HG03571 (cell line): ENCODE measurements at regions not wholly inside any gene's neighbourhood (a gene's known extent, or its start where the extent isn't known, plus 50 kb on each side); places are given as distances from the start of the nearest gene placed in this dataset.

Source experiments
- ATAC-seq: cut with Tn5 transposase; IDR thresholded peaks from one replicate; pipeline ENCODE4 v1.9.1; 2021; ENCODE audit not compliant: unreplicated experiment

DNA sequence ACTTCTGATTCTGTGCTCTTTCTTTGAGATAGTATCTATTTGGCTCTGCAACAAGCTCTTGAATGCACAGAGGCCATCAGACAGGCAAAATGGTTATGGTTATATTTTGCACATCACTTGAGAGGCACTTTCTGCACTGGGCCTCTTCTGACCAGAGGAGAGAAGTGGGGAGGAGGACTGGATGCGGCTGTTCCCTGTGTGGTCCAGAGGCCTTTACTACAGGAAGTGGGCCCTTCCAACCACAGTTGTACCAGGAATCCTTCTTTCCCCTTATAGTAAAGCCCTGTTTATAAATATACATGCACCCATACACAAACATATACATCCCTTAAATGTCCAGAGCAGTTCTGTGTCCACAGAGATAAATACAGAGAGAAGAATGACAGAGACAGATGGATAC is 182.7 kb upstream of the HHIP start:
- ATAC-seq, result no peak

DNA sequence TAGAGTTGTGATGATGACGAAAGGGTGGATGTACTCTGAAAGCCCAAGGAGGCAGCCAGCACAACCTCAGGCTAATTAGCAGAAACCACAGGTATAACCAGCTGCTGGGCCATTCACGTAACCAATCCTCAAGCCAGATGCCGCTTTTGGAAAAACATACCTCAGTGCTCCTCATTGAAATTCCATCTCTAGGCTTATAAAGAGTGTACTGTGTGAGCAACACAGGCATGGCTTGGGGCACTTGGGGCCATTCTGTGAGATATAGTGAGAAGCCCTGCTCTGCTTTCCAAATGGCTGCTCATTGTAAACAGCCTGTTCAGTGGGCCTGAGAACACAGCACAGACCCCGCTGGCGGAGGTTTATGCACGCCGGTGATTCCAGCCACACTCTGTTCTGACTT is 182.1 kb upstream of the HHIP start:
- no peak for ATAC-seq

DNA sequence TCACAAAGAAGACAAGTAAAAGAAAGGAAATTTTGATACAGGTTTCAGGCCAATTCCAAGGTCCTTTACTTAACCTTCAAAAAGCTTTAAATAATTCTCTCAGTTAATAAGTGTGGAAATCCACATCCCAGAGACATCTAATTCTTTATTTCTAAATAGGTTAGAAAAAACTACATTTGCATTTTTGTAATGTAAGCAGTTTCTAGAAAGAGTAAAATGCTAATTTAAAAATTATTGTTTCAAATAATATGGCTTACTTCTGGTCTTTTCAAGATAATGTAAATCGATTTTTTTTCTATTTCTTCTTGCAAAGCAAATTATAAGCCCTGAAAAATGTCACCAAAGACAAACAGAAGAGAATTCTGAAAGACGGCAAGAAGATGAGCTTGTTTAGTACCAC is 180.4 kb upstream of the HHIP start:
- ATAC-seq, result no peak

DNA sequence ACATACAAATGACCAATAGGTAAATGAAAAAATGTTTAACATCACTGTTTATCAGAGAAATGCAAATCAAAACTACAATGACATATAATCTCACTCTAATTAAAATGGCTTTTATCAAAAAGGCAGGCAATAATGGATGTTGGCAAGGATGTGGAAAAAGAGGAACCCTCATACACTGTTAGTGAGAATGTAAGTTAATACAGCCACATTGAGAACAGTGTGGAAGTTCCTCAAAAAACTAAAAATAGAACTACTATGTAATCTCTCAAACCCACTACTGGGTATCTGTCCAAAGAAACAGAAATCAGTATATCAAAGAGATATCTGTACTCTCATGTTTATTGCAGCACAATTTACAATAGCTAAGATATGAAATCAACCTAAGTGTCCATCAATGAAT is 165.9 kb upstream of the HHIP start:
- ATAC-seq, result no peak

DNA sequence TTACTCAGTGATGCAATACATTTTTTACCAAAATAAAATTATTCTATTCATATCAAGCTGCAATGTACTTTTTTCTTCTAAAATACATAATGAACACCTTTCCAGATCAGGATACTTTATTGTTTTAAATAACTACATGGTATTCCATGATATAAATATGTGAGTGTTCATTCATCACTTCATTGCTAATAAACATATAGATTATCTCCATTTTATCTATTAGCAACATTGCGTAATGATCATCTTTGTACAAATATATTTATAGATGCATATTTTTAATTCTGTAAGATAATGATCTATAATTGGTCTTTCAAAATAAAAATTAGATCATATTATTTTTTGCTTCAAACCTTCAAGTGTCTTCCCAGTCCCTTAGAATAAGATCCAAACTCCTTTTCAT is 156.1 kb upstream of the HHIP start:
- ATAC-seq, result no peak

DNA sequence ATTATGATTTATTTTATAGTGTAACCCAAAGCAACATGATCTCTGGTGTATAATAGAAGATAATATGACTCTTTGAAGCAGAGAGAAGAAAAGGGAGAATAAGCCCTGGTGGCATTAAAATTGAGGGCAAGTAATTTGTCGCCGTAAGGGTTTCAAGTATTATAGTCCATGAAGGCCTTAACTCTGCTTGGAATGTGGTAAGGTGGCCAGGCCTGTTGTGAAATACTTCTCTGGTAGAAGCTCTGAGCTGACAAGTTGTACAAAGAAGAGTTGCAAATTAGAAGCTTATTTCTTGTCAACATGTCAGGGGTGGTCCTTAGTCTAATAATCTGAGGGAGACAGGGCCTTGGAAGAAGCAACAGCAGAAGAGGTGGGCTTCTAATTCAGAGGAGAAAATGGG is 151.7 kb upstream of the HHIP start:
- no peak for ATAC-seq

DNA sequence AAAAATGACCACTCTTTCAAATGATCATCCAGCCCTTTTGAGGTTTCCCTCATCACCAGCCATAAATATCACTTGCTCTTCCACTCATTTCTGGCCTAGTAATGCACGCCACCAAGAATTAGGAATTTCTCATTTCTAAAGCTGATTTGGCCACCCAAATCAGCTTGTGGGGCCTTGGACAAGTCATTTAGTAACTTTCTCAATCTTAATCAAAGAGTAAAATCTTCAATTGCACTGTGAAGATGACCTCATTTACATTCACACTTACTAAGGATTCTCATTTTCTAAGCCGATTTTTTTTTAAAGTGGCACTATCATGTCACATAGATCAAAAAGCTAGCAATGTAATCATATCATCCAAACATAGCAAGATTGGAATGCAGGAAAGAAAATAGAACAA is 150.0 kb upstream of the HHIP start:
- ATAC-seq, result no peak

DNA sequence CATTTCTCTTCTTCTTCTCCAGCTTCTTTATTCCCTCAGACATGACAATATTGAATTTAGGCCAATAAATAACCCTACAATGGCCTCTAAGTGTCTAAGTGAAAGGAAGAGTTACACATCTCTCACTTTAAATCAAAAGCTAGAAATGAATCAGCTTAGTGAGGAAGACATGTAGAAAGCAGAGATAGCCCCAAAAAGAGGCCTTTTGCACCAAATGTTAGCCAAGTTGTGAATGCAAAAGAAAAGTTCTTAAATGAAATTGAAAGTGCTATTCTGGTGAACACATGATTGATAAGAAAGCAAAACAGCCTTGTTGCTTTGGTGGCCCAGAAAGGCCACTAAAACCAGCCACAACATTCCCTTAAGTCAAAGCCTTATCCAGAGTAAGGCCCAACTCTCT is 146.2 kb upstream of the HHIP start:
- ATAC-seq, result no peak

DNA sequence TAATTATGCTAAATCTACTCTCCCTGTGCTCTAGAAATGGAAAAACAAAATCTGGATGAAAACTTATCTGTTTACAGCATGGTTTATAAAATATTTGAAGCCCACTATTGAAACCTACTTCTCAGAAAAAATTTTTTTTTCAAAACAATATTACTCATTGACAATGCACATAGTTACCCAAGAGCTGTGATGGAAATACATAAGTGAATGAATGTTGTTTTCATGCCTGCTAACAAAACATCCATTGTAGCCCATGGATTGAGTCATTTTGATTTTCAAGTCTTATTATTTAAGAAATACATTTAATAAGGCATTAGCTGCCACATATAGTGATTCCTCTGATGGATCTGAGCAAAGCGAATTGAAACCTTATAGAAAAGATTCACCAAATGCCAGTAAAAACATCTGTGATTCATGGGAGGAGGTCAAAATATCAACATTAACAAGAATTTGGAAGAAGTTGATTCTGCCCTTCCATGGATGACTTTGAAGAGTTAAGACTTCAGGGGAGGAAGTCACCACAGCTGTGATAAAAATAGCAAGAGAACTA is 144.7 kb upstream of the HHIP start:
- ATAC-seq, result no peak

DNA sequence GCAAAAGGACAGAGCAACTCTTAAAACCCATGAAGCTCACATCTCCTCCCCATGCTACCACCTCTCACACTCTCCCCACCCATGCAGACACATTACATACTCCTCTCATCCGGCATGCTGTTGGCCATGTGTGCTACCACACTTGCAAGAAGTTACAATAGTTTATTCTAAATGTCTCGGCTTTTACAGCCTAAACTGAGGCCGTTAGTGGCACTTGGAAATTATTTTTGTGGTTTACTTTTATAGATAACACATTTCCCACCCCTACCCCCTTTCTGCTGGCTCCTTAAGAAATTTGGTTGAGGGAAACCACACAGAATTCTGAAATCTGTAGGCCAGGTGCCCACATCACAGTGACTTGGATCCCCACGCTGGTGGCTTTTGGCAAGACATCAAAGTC is 141.1 kb upstream of the HHIP start:
- no peak for ATAC-seq

DNA sequence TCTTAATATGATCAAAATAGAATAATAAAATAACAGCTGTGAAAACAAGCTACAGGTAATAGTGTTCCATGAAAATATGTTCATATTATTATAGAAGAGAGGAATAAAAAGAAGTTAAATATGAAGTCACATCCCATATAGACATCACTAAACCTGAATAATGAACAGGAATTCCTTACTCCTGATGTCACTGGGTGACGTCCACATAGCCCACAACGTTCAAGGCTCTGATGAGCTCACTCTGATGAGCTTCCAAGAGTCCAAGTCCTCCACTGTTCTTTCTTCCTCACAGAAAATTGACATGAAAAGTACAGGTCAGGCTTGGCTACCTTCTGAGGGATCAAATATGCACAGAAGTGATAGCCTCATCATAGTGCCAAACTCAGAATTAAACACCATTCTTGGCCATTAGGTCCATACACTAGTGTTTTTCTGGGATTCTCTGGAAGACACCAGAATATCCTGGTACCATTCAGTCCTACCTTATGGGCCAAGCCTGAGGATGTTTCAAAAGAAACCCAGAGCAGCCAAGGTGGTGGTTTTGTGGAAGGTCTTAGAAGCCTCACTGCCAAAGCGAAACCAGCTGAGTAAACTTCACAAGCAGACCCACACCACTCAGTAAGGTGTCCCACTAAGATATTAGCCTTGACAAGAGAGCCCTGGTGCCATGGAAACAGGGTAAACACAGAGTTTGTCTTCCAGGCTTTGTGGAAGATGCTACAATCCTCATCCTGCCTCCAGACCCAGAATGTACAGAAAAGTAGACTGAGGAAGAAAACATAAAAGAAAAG is 138.4 kb upstream of the HHIP start:
- ATAC-seq, result no peak

DNA sequence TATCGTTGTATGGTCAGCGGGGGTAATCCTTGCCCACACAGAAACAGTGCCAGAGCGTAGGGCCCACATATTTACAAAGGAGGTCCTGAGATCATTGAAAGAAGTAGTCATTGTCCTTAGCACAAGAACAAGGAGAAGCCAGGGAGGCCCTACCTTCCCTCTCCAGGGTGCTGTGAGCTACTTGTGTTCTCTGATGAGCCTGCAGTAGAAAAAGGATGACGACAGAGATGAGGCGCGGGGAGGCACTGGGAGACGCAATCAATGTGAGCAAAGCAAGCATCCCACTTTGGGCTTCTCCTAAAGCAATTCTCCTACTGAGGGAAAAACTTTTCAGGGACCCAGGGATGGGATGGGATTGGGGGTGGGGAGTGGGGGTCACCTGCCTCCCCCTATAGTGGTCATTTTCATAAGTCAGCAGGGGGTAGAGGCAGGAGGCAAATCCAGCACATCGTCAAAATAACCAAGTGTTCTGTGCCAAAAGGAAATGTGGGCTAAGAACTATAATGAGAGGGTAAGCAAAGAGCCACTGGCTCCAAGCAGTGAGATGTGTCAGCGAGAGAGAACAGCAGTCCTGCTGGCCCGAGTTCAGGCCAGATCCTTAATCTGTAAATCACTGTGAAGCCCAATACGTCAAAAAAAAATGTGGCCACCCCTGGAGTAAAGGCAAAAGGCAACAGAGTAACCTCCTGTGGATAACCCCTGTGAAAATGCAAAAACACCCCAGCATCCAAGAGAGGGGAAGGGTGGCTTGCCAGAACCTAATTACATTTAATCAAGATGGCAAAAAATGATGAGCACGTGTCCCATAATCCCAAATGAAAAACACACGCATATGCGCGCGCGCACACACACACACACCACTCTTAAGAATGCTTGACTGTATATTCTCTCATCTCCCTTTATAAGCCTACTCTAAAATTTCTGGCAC is 136.6 kb upstream of the HHIP start:
- ATAC-seq, result no peak

DNA sequence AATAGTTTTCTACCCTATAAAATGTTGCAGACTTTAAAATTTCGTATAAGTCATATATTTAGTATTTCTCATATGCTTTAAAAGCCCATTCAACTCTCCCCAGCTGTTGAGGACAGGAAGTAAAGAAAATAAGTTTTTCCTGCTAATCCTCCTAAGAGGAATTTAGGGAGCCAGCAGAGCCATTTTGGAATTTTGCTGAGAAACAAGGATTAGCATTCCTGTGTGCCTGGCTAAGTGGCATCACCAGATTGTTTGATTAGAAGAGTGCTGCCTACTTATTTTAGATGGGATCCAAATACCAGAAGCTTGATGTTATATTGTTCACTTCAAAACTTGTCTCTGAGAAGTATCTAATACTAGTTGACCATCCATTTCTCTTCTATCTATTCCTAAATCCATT is 131.2 kb upstream of the HHIP start:
- no peak for ATAC-seq

DNA sequence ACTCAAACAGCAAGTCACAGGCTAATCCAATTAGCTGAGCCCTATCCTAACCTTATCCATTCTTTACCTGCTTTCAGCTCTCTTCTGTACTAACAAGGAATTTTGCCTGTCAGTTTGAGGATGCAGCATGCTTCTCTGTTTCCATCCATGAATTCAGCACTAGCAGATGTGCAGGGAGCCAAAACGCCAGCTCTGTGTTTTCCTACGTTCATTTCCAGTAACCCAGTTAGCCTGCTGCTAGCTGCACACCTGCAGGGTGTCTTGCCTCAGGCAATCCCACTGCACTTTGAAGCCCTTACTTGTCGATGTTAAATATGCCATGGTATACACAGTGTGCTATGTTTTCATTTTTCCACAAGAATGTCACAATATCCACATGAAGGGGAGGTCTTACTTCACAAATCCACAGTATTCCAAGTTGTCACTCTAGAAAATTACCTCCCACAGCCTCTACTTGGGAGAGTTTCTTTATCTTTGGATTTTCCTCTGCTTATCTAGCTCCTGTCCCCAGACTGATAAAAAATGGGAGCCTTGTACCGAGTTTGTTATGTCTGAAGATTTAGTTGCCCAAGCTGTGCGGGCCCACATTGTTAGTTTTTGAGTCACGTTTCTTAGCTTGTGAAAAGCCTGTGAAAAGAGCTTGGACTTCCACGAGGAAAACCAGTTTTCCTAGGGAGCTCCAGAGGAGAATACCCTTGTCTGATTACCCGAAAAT is 127.6 kb upstream of the HHIP start:
- ATAC-seq, result no peak

DNA sequence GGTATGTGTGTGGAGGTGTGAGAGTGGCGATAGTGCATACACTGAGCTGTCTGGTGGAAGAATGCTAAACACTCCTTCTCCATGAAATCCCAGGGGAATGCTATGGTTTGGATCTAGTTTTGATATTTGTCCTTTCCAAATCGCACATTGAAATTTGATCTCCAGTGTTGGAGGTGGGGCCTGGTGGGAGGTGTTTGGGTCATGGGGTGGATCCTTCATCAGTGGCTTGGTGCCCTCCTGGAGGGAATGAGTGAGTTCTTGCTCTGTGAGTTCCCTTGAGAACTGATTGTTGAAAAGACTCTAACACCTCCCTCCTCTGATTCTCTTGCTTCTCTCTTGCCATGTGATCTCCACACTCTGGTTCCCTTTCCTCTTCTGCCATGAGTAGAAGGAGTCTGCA is 114.1 kb upstream of the HHIP start:
- ATAC-seq, result no peak

DNA sequence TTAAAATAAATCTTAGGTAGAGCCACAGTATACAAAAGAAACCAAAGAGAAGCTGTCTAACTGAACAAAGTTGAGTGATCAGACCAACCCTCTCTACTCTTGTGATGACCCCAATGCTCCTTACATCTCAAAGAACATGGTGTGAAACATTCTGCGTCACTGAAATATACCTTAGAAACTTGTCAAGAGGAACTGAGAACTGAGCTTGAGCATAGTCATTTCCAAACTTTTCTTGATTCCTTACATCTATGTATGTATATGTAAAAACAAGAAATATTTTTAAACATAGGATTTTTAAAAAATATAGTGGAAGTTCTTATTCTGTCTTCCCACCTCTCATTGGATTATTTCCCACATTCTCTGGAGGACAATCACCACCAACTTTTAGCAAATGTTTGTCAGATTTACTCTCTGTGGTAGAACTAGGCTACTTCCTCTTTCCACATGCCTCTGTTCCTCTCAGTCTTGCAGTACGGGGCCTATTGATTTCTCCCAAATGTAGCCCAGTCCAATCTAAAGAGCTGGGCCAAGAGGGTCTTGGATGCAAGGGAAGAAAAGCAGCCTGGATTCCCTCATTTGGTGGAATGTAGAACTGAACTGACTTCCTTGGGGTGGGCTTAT is 98.2 kb upstream of the HHIP start:
- peak; percentile 99 for ATAC-seq

DNA sequence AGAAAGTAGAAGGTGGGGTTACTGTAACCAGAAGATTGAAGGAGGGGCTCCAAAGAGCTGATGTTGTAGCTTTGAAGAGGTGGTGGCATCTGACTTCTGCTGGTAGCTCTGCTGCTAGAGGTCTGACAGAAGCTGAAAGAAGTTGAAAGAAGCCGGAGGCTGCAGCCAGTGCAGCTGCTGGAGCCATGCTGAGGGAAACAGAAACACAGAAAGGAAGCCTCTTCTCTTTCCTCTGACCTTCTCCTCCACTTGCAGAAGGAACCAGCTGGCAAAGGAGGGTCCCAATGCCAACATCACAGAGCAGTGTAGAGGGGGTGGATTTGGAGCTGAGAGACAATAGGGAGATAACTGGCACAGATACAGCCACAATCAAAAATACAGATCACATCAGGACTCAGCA is 89.3 kb upstream of the HHIP start:
- ATAC-seq, result no peak

DNA sequence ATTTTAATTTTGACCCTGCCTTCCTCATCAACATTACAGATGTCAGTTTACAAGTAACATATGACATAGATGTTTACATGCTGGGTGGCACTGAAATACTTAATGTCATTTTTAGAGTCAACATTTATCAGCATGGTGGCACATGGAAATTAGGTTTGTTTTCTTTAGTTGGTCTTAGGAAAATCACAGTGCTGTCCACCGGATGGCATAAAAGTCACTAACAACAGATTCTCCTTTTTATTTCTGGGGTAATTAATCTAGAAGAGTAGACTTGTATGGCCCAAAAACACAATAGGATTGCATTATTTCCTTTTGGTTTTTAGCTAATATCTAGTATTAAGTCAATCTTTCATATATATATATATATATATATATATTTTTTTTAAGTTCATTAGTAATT is 88.6 kb upstream of the HHIP start:
- no peak for ATAC-seq

DNA sequence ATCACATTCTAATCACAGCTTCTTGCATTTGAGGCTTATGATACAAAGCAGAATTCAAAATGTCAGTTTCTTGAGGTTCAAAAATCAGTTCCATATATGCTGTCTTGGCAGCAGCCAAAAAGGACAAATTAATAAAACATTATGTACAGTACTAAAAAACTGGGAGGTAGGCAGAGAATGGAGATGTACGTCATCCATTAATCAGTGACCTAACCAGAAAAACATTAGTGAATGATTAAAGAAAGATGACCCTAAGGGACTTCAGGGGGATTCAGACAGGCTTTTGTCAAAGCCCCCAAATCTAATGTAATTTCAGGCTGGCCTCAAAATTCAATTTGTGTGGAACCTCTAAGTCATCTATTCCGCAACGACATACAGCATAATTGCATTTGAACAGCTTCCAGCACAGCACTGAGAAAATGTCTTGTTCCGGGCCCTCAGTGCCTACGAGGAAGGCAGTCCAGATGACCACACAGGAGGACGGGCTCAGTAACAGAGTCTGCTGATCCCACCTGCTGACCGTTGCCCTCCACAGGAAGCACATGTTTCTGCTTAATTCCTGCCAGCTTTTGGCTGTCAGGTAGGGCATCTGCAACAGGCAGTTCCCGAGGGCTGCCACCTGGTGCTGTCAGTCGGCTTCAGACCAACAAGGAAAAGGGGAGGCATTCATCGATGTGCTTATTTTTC is 83.8 kb upstream of the HHIP start:
- no peak for ATAC-seq

DNA sequence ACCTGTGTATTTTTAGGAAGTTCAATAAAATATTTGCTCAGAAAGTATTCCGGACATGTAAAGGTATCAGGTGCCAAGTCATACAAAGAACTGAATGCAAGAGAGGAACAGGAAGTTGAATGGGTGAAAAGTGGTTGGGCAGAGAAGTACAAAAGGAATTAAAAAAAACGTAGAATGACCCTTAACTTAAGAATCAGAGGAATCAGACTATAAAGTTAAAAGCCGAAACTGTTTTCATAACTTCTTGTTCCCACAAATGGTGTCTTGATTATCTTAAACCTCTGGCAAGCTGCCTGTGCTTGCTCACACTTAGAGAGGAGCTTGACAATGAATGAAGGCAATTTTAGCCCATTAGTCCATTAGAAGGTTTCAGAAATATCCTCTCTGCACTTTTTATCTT is 81.6 kb upstream of the HHIP start:
- ATAC-seq, result no peak
